ENCODE measurements at regions not wholly inside any gene's neighbourhood (a gene's known extent, or its start where the extent isn't known, plus 50 kb on each side); places are given as distances from the start of the nearest gene placed in this dataset.

GRCh38 chr13:111511805-111512504 is 191.5 kb downstream of the TEX29 start:
- Histone ChIP-seq H3K4me3 (no peak overlapping the region), H3K36me3 (no peaks in the 10 kb centered on the region), H3K9me3 (no peaks in the 10 kb centered on the region), H3K27me3 (peaks cover 30% of the 10 kb centered on the region), H3K27ac (no peak overlapping the region), H3K4me1 (no peaks in the 10 kb centered on the region)
- DNase-seq (no peak), ATAC-seq (no peak)
- intact Hi-C loops (cut with DNase I), result no loop called here
- no peak for TF ChIP-seq CTCF (IDR thresholded peaks at IDR 0.05)

GRCh38 chr13:111512707-111513106 is 192.3 kb downstream of the TEX29 start:
- intact Hi-C loops (cut with DNase I), result no loop called here
- no peaks in the 10 kb centered on the region for H3K36me3 ChIP-seq
- H3K9me3 ChIP-seq, result no peaks in the 10 kb centered on the region
- no peak for DNase-seq
- no peaks in the 10 kb centered on the region for H3K4me1 ChIP-seq
- peaks cover 30% of the 10 kb centered on the region for H3K27me3 ChIP-seq
- no peak overlapping the region for H3K27ac ChIP-seq
- TF ChIP-seq CTCF (IDR thresholded peaks at IDR 0.05), result no peak
- no peak for ATAC-seq
- no peak overlapping the region for H3K4me3 ChIP-seq

GRCh38 chr13:111513766-111514609 is 193.5 kb downstream of the TEX29 start:
- H3K36me3 ChIP-seq, result no peaks in the 10 kb centered on the region
- H3K4me3 ChIP-seq, result no peak overlapping the region
- DNase-seq, result no peak
- TF ChIP-seq CTCF (IDR thresholded peaks at IDR 0.05), result no peak
- intact Hi-C loops (cut with DNase I), result no loop called here
- H3K27me3 ChIP-seq, result peaks cover 20% of the 10 kb centered on the region
- ATAC-seq, result no peak
- no peak overlapping the region for H3K27ac ChIP-seq
- no peaks in the 10 kb centered on the region for H3K9me3 ChIP-seq
- H3K4me1 ChIP-seq, result no peaks in the 10 kb centered on the region

- no peak overlapping the region for H3K4me3 ChIP-seq
- ATAC-seq (no peak), DNase-seq (no peak)
- H3K9me3 ChIP-seq, result no peaks in the 10 kb centered on the region
- no peaks in the 10 kb centered on the region for H3K4me1 ChIP-seq
- no peak overlapping the region for H3K27ac ChIP-seq
- no peak for TF ChIP-seq CTCF (IDR thresholded peaks at IDR 0.05)
- peaks cover 21% of the 10 kb centered on the region for H3K27me3 ChIP-seq
- intact Hi-C loops (cut with DNase I), result no loop called here
- no peaks in the 10 kb centered on the region for H3K36me3 ChIP-seq
Measured at GRCh38 chr13:111514610-111515306, 194.3 kb downstream of the TEX29 start.

- Histone ChIP-seq H3K27ac (no peak overlapping the region), H3K4me3 (no peak overlapping the region), H3K27me3 (peaks cover 27% of the 10 kb centered on the region), H3K9me3 (no peaks in the 10 kb centered on the region), H3K36me3 (no peaks in the 10 kb centered on the region), H3K4me1 (no peaks in the 10 kb centered on the region)
- intact Hi-C loops (cut with DNase I), result no loop called here
- no peak for TF ChIP-seq CTCF (IDR thresholded peaks at IDR 0.05)
- ATAC-seq (no peak), DNase-seq (no peak)
Measured at GRCh38 chr13:111515307-111515617, 194.8 kb downstream of the TEX29 start.

Measured in upper lobe of right lung (tissue), 1 donor.